IPS-15b (cell line): ENCODE measurements at regions not wholly inside any gene's neighbourhood (a gene's known extent, or its start where the extent isn't known, plus 50 kb on each side); places are given as distances from the start of the nearest gene placed in this dataset.

Source experiments
- H3K27me3 ChIP-seq: one replicate; pipeline ENCODE4 v1.6.1; 2013; ENCODE audit warnings: low read length; ENCODE audit not compliant: control insufficient read depth, insufficient read depth
- H3K36me3 ChIP-seq: one replicate; pipeline ENCODE4 v1.6.1; 2013; ENCODE audit warnings: low read length; ENCODE audit not compliant: control insufficient read depth, insufficient read depth
- H3K4me1 ChIP-seq: one replicate; pipeline ENCODE4 v1.6.1; 2013; ENCODE audit warnings: mild to moderate bottlenecking, low read length; ENCODE audit not compliant: control insufficient read depth, insufficient read depth
- H3K4me3 ChIP-seq: one replicate; pipeline ENCODE4 v1.5.1; 2013; ENCODE audit warnings: low read depth, low read length
- H3K9ac ChIP-seq: one replicate; pipeline ENCODE4 v1.6.1; 2013; ENCODE audit warnings: low read depth, mild to moderate bottlenecking, low read length
- H3K9me3 ChIP-seq: one replicate; pipeline ENCODE4 v1.6.1; 2013; ENCODE audit warnings: mild to moderate bottlenecking, low read length; ENCODE audit not compliant: control insufficient read depth, insufficient read depth

DNA sequence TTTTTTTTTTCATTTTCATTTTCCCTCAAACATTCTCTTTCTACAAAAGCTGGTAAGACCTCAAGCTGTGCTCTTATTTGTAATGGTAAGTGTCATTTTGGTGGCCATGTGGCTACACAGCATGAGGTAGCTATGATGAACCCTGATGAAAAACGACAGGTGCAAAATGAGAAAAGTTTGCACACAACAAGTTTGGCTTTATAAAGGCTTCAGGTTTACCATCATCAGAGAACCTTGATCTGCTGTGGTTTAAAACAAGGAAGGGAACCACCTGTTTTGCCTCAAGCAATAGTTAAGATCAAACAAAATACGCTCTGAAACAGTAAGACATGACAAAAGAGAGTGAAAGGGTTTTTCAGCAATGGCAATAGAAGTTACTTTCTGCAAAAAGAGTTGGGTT lies 1124.6 kb upstream of the ACO1 start:
- no peaks in the 10 kb centered on the region for H3K27me3 ChIP-seq

DNA sequence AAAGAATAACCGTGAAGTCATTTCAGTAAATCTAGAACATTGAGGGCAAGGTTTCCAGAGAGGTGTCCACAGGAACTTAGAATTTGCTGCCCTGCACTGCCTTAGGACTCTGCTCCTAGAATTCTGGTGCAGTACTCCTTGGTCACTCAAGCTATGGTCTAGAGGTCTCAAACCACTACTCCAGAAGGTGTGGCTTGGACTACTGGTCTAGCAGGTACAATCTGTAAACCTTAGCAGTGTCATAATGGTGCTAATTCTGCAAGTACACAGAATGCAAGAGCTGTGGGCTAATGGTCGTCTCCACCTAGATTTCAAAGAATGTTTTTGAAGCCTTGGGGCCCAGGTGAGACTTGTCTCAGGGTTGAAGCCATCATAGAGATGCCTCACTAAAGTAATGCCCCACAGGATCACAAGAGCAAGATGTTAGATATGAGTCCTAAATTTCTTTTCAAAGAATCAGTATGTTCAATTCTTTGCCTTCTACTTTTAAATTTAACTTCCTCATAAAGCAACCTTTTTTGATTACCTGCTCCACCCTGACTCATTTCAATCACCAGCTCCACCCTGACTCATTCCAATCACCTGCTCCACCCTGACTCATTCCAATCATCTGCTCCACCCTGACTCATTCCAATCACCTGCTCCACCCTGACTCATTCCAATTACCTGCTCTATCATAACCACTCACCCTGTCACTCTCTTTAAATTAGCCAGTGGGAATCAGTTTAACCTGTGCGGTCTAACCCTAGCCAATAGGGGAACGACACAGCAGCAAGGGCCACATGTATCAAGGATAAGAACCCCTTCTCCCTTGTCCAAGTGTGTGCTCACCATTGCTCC lies 1111.8 kb upstream of the ACO1 start:
- Histone ChIP-seq H3K27me3 (no peaks in the 10 kb centered on the region), H3K4me3 (no peak overlapping the region), H3K9me3 (no peaks in the 10 kb centered on the region), H3K4me1 (peaks cover 6% of the 10 kb centered on the region), H3K36me3 (no peaks in the 10 kb centered on the region), H3K9ac (no peak overlapping the region)

More for the DNA sequence above, 1124.6 kb upstream of the ACO1 start:
- no peaks in the 10 kb centered on the region for H3K4me1 ChIP-seq
- H3K36me3 ChIP-seq = no peaks in the 10 kb centered on the region
- no peak overlapping the region for H3K4me3 ChIP-seq
- H3K9me3 ChIP-seq = no peaks in the 10 kb centered on the region
- H3K9ac ChIP-seq = no peak overlapping the region

DNA sequence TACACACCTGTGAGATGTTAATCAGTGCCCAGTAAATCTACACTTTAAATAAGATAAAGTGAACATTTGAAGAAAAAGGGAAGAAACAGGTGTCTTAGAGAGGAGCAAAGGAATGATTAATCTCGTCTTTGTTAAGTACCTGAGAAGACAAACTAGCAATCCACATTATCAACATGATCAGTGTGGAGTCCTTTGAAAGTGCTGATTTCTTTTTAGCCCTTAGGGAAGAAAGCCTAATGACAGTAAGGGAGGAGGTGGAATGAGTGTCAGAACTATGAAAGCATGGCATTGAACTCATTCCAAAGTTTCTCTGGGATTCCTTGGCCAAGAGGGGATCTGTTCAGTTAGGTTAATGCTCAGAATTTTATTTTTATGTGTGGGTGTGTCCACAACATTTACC lies 1109.0 kb upstream of the ACO1 start:
- Histone ChIP-seq H3K4me3 (no peak overlapping the region), H3K36me3 (no peaks in the 10 kb centered on the region), H3K4me1 (peaks cover 6% of the 10 kb centered on the region), H3K9me3 (no peaks in the 10 kb centered on the region), H3K9ac (no peak overlapping the region), H3K27me3 (no peaks in the 10 kb centered on the region)

DNA sequence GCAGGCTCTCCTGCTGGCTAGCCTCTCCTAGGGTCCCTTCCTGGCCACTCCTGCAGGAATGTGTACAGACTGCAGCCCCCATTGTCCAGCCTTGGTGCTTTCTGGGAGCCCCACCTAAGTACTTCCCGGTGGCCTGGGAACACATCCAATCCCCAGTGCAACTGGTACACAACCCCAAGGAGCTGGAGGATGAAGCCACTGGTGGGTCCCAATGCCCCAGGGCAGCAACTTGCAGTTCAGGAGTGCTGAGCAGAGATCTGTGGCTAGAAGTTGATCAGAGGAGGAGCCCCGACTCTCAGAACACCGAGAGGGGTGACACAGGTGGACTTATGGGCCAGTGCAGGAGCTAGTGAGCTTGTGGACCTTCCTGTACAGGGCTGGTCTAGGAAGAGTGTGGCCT lies 1093.7 kb upstream of the ACO1 start:
- Histone ChIP-seq H3K27me3 (no peaks in the 10 kb centered on the region), H3K4me3 (no peak overlapping the region), H3K36me3 (no peaks in the 10 kb centered on the region), H3K9ac (no peak overlapping the region), H3K4me1 (no peaks in the 10 kb centered on the region), H3K9me3 (no peaks in the 10 kb centered on the region)

DNA sequence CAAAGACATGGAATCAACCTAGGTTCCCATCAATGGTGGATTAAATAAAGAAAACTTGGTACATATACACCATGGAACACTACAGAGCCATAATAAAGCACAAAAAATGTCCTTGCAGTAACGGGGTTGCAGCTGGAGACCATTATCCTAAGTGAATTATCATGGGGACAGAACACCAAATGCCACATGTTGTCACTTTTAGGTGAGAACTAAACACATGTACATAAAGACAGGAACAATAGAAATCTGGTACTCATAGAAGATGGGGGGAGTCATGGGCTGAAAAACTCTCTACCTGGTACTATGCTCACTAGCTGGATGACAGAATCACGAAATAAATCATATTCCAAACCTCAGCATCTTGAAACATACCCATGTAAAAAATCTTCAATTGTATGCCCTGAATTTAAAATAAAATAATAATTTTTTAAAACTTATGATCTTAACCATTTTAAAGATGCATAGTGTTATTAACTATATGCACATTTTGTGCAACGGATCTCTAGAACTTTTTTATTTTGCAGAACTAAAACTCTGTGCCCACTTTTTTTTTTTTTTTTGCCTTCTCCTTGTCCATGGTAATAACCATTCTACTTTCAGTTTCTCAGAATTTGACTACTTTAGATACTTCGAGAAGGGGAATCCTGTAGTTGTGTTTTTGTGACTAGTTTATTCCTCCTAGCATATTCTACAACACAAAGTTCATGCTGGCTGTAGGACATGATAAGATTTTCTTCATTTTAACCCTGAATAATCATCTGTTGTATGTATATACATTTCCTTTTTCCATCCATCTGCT lies 1081.6 kb upstream of the ACO1 start:
- Histone ChIP-seq H3K36me3 (no peaks in the 10 kb centered on the region), H3K27me3 (no peaks in the 10 kb centered on the region), H3K9me3 (no peaks in the 10 kb centered on the region), H3K4me1 (no peaks in the 10 kb centered on the region), H3K4me3 (no peak overlapping the region), H3K9ac (no peak overlapping the region)

DNA sequence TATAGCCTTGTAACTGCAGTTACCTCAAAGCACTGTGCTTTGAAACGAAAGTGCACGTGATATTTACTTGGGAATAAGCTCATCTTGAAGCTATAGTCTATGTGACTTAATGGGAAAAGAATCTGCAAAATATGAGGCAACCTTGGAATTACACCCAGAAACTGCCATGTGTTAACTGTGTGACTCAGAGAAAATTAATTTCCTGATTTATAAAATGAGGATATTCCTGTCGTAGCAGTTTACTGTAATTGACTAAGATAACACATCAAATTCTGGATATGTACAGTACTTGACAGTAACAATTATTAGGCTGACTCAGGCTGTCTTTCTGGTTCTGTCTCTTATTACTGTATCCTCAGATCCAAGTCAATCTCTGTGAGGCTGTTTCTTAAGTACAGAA lies 1079.9 kb upstream of the ACO1 start:
- H3K4me1 ChIP-seq = no peaks in the 10 kb centered on the region
- no peaks in the 10 kb centered on the region for H3K36me3 ChIP-seq
- H3K27me3 ChIP-seq = no peaks in the 10 kb centered on the region
- H3K9ac ChIP-seq = no peak overlapping the region
- H3K9me3 ChIP-seq = no peaks in the 10 kb centered on the region
- no peak overlapping the region for H3K4me3 ChIP-seq

DNA sequence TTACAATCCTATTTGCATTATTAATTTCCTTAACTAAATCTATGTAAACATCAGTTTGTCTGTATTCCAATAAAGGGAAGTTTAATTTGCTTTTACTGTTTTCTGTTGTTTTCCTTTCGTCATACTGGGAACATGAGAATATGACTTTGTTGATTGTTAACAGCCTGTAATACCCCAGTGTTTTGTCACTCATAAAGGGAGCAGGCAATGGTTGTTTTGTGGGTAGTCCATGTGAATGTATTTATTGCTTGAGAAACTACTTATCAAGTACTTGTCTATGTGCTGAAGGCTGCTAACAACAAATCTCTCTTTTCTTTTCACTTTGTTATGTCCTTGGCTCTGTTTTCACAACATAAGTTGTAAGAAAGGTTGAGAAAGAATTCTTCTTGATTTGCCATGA lies 1070.2 kb upstream of the ACO1 start:
- Histone ChIP-seq H3K4me3 (no peak overlapping the region), H3K27me3 (no peaks in the 10 kb centered on the region)

DNA sequence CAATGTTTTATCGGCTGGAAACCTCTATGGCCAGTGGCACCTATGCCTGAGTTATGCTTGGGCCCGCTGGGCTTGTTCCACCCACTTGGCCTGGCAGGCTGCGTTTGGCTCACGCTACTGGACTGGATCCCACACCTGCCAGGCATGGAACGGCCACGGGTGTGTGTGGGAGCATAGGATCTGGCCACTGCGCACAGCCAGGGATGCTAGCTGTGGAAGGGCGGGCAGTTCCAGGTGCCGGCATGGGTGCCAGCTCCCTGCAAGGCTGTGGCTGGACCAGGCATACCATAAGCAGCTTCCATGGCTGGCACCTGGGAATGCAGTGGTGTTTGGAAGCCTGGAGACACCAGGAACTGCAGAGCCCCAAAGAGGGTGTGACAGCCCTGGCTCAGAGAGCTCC lies 1063.9 kb upstream of the ACO1 start:
- H3K4me1 ChIP-seq = no peaks in the 10 kb centered on the region
- H3K9ac ChIP-seq = no peak overlapping the region
- no peaks in the 10 kb centered on the region for H3K27me3 ChIP-seq
- no peak overlapping the region for H3K4me3 ChIP-seq
- no peaks in the 10 kb centered on the region for H3K9me3 ChIP-seq
- no peaks in the 10 kb centered on the region for H3K36me3 ChIP-seq

More for the DNA sequence above, 1070.2 kb upstream of the ACO1 start:
- no peak overlapping the region for H3K9ac ChIP-seq
- H3K4me1 ChIP-seq = no peaks in the 10 kb centered on the region
- H3K9me3 ChIP-seq = no peaks in the 10 kb centered on the region
- no peaks in the 10 kb centered on the region for H3K36me3 ChIP-seq

DNA sequence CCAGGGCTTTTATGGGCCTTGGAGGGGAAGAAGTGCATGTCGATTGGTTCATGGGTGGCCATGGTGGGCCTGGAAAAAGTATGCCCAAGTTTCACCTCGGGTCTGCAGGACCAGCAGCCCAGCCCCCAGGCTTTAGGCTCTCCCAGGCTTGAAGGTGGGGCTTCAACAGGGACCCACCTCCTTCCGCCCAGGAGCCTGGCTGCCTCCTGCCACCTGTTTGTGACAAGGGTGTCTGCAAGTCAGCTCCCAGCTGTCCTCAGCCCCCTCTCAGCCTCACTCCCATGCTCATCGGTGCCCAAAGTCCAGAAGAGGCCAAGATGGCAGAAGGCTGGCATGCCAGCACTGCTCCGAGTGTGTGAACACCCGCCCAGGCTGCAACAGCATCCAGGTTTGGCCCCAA lies 1063.2 kb upstream of the ACO1 start:
- no peaks in the 10 kb centered on the region for H3K4me1 ChIP-seq
- H3K9ac ChIP-seq = no peak overlapping the region
- H3K27me3 ChIP-seq = no peaks in the 10 kb centered on the region
- no peaks in the 10 kb centered on the region for H3K9me3 ChIP-seq
- no peaks in the 10 kb centered on the region for H3K36me3 ChIP-seq
- H3K4me3 ChIP-seq = no peak overlapping the region

DNA sequence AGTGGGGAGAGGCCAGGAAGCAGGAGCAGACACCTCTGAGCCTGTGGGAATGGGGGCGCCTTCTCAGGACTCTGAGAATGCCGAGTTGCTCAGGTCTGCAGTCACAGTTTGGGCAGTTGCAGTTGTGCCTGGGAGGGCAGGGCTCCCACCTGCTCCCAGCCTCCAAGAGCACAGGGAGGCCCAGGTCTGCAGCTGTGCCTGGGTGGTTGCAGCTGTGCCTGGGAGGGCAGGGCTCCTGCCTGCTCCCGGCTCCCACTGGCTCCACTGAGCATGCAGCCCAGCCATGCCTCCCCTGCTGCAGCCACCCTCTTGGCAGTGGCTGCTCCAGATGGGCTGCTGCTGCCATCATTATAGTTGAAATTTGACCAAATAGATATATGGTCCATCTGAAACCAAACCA lies 1062.8 kb upstream of the ACO1 start:
- H3K9ac ChIP-seq = no peak overlapping the region
- no peaks in the 10 kb centered on the region for H3K36me3 ChIP-seq
- no peaks in the 10 kb centered on the region for H3K4me1 ChIP-seq
- H3K27me3 ChIP-seq = no peaks in the 10 kb centered on the region
- no peaks in the 10 kb centered on the region for H3K9me3 ChIP-seq
- no peak overlapping the region for H3K4me3 ChIP-seq

DNA sequence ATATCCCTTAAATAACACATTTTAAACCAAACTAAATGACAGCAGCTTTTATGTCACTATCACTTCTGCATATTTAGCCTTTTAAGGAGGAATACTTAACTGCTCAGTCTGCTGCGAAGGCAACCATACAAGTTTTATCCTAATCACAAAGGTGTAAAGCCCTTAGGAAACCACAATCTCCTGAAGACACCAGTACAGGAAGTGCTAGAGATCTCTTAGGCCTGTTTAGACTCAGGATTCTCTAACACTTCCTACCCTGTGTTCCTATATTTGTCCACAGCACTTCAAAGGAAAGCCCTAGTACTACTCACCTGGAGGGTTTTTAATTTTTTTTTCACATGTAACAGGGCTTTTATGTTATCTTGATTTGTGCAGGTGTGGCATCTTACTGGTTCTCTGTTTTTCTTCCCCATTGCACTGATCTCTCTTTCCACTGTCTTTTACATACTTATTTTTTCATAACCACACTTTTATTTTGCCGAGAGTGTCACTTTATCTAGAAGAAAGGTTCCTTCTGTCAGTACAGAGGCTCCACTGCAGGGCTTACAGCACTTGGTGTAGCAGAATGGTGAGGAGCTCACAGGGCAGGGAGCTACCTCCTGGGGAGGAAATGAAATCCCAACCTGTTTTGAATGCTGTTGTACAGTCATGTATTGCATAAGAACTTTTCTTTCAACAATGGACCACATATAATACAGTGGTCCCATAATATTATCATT lies 1060.6 kb upstream of the ACO1 start:
- H3K36me3 ChIP-seq = no peaks in the 10 kb centered on the region
- H3K9ac ChIP-seq = no peak overlapping the region
- H3K4me3 ChIP-seq = no peak overlapping the region
- H3K27me3 ChIP-seq = no peaks in the 10 kb centered on the region
- H3K4me1 ChIP-seq = no peaks in the 10 kb centered on the region
- H3K9me3 ChIP-seq = no peaks in the 10 kb centered on the region
